Breast epithelium (tissue), 4 donors: ENCODE measurements at regions not wholly inside any gene's neighbourhood (a gene's known extent, or its start where the extent isn't known, plus 50 kb on each side); places are given as distances from the start of the nearest gene placed in this dataset.

ENCODE experiments used
- DNase-seq, 2 donors: peaks; one replicate each; pipeline ENCODE4 v3.0.0-alpha.2; 2019; ENCODE audit warnings: low spot score in 2 of 2
- H3K27ac ChIP-seq, 2 donors: fragments of 200-600 bp; sonication (generic) in 1 of 2; one replicate each; pipeline ENCODE4 v1.5.1; 2016 to 2019; ENCODE audit warnings: mild to moderate bottlenecking in 1 of 2
- H3K27me3 ChIP-seq, 2 donors: fragments of 200-600 bp; sonication (generic) in 1 of 2; one replicate each; pipeline versions ENCODE4 v1.5.1 to v1.6.0; 2017 to 2019; ENCODE audit warnings: control low read depth in 1 of 2, mild to moderate bottlenecking in 1 of 2
- H3K36me3 ChIP-seq: fragments of 200-600 bp; one replicate; pipeline ENCODE4 v1.5.1; 2019
- H3K4me1 ChIP-seq, 2 donors: fragments of 200-600 bp; sonication (generic); one replicate each; pipeline ENCODE4 v1.5.1; 2016 to 2019; ENCODE audit warnings: control low read depth in 1 of 2
- H3K4me3 ChIP-seq, 3 donors: fragments of 200-600 bp; sonication (generic); 1 replicate in 2 of 3; 2 replicates in 1 of 3; pipeline ENCODE4 v1.5.1; 2016 to 2019; ENCODE audit warnings: mild to moderate bottlenecking in 3 of 3, moderate library complexity in 2 of 3
- H3K9me3 ChIP-seq, 2 donors: fragments of 200-600 bp; sonication (generic) in 1 of 2; one replicate each; pipeline ENCODE4 v1.5.1; 2016 to 2019; ENCODE audit warnings: control low read depth in 1 of 2
- POLR2A ChIP-seq: fragments of 450-650 bp; IDR thresholded peaks from one replicate; pipeline ENCODE4 v1.6.1; 2016; ENCODE audit warnings: antibody characterized with exemption, mild to moderate bottlenecking, moderate library complexity
- POLR2AphosphoS5 ChIP-seq, 3 donors: sonication (generic); formaldehyde crosslinking; IDR thresholded peaks; one replicate each; pipeline ENCODE4 v1.6.1; 2017; ENCODE audit warnings: antibody characterized with exemption in 3 of 3
- intact Hi-C: fragments of 100-400 bp; cut with DNase I; formaldehyde crosslinking; loops from one replicate; pipeline ENCODE4 v1.15.1; 2023; ENCODE audit warnings: low total_unique reads
- TF ChIP-seq, protein P1 (sequence below), 3 donors: fragments of 450-650 bp; IDR thresholded peaks; one replicate each; pipeline ENCODE4 v1.5.1; 2016 to 2017; ENCODE audit warnings: antibody characterized with exemption in 3 of 3, mild to moderate bottlenecking in 3 of 3, moderate library complexity in 3 of 3

DNA sequence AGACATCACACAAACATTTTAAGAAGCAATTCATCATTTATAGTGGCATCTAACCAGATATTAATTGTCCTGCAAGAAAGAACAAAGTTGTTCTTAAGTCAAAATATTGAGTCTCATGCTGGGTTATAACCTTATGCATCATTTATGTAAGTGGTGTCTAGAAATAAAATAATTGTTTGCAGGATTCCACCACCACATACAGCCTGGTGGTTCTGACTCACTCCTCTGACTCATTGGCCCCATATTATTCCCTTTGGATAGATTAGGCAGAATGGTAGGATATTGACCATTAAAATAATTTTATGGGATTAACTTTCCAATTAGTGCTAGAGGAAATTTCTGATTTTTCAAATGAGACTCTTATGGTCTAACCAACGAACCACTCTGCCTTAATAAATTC lies 384.5 kb downstream of the GRXCR1 start:
- no peak for TF ChIP-seq POLR2A
- TF ChIP-seq, protein P1, sequence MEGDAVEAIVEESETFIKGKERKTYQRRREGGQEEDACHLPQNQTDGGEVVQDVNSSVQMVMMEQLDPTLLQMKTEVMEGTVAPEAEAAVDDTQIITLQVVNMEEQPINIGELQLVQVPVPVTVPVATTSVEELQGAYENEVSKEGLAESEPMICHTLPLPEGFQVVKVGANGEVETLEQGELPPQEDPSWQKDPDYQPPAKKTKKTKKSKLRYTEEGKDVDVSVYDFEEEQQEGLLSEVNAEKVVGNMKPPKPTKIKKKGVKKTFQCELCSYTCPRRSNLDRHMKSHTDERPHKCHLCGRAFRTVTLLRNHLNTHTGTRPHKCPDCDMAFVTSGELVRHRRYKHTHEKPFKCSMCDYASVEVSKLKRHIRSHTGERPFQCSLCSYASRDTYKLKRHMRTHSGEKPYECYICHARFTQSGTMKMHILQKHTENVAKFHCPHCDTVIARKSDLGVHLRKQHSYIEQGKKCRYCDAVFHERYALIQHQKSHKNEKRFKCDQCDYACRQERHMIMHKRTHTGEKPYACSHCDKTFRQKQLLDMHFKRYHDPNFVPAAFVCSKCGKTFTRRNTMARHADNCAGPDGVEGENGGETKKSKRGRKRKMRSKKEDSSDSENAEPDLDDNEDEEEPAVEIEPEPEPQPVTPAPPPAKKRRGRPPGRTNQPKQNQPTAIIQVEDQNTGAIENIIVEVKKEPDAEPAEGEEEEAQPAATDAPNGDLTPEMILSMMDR (IDR thresholded peaks at IDR 0.05): no peak
- TF ChIP-seq POLR2AphosphoS5 (IDR thresholded peaks at IDR 0.05): no peak
- Histone ChIP-seq H3K27me3 (no peaks in the 10 kb centered on the region), H3K4me1 (no peaks in the 10 kb centered on the region), H3K27ac (no peak overlapping the region), H3K4me3 (no peak overlapping the region), H3K36me3 (no peaks in the 10 kb centered on the region), H3K9me3 (no peaks in the 10 kb centered on the region)
- no peak for DNase-seq
- intact Hi-C loops: no loop called here

DNA sequence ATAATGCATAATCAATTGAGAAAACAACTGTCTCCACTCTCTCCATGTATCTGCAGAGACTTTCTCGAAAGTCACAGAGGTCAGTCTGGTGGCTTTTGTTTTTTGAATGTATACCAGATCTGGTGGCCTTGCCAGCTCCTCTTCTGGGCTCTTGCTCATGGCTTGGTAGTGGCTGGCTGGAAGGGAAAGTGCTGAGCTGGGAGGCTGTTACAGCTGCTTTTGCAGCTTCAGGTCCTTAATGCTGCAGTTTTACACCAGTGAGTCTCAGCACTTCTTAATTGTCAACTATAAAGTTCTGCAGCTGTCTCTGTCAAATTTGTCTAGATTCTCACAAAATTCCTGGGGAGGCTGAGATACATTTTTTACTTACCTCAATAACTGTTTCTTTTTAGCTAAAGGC lies 390.0 kb downstream of the GRXCR1 start:
- Histone ChIP-seq H3K9me3 (no peaks in the 10 kb centered on the region), H3K27me3 (no peaks in the 10 kb centered on the region), H3K36me3 (no peaks in the 10 kb centered on the region), H3K27ac (no peak overlapping the region), H3K4me1 (no peaks in the 10 kb centered on the region), H3K4me3 (no peak overlapping the region)
- no peak for DNase-seq
- TF ChIP-seq, protein P1 (IDR thresholded peaks at IDR 0.05): no peak
- TF ChIP-seq POLR2A: no peak
- TF ChIP-seq POLR2AphosphoS5 (IDR thresholded peaks at IDR 0.05): no peak
- intact Hi-C loops: no loop called here

DNA sequence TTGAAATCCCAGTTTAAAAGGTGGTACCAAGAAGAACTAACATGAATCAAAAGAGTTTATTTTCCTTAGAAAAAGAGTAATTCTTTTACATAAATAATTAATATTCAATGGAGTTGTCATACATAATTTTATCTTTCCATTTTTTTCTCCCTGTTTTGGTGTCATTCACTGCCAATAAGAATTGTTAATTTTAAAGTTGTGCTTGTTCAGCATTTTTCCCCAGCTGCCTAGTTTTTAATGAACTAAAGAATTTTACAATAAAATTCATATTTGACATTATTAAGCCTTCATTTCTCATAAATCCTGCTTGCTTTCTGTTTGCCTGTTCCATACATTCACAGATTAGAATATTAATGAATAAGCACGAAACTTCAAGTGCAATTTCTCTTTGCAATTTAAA lies 393.6 kb downstream of the GRXCR1 start:
- Histone ChIP-seq H3K9me3 (no peaks in the 10 kb centered on the region), H3K27ac (no peak overlapping the region), H3K4me3 (no peak overlapping the region), H3K4me1 (no peaks in the 10 kb centered on the region), H3K36me3 (no peaks in the 10 kb centered on the region), H3K27me3 (no peaks in the 10 kb centered on the region)
- no peak for DNase-seq
- TF ChIP-seq POLR2AphosphoS5 (IDR thresholded peaks at IDR 0.05) (no peak), POLR2A (no peak)
- TF ChIP-seq, protein P1 (IDR thresholded peaks at IDR 0.05): no peak
- intact Hi-C loops: no loop called here

DNA sequence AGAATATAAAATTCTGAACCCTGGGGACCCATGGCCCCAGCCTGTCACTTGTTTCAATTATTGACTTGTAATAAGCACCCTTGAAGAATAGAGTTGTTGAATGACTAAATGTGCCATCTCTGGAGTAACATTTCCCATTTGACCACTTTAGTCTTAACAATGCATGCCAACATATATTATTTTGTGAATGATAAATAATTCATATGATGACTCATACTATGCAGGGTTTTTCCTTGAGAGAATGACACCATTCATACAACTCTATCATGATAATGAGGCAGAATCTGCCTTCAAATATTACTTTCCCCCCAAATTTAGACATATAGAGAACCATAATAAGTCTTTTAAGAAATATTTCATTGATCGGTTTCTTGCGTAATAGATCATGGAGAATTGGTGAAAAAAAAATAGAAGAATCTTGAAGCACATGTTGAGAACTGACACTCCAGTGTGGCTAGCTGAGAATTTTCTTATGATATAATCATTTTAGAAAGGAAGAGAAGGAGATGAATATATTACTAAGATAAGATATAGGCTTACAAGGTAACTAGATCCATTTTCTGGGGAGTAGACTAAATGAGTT lies 404.5 kb downstream of the GRXCR1 start:
- DNase-seq: no peak
- Histone ChIP-seq H3K27ac (no peak overlapping the region), H3K9me3 (peaks cover 0 to 10% of the 10 kb centered on the region in 2 donors), H3K36me3 (no peaks in the 10 kb centered on the region), H3K4me1 (no peaks in the 10 kb centered on the region), H3K27me3 (no peaks in the 10 kb centered on the region), H3K4me3 (no peak overlapping the region)
- intact Hi-C loops: no loop called here
- TF ChIP-seq POLR2AphosphoS5 (IDR thresholded peaks at IDR 0.05) (no peak), POLR2A (no peak)
- TF ChIP-seq, protein P1 (IDR thresholded peaks at IDR 0.05): no peak

DNA sequence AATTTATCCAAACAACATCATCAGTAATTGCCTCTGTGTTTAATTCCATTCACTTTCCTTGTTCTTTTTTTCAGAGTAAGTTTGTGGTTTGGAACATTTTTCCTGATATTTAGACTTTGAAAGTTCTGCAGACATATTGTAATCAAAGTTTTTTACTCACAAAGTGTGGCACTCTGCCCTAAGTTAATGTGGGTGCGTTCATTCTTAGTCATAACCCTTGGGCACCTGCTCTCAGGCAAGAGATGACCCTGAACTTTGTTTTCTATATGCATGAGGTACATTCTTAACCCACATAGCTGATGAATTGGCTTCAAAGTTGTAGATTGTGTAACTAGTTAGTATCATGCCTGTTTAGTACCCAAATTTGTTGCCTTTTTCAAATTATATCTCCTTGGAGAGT lies 424.3 kb downstream of the GRXCR1 start:
- DNase-seq: no peak
- H3K4me1 ChIP-seq: no peaks in the 10 kb centered on the region
- H3K4me3 ChIP-seq: no peak overlapping the region
- no peaks in the 10 kb centered on the region for H3K36me3 ChIP-seq
- intact Hi-C loops: no loop called here
- H3K9me3 ChIP-seq: no peaks in the 10 kb centered on the region
- TF ChIP-seq, protein P1 (IDR thresholded peaks at IDR 0.05): no peak
- no peak for TF ChIP-seq POLR2A
- no peak for TF ChIP-seq POLR2AphosphoS5 (IDR thresholded peaks at IDR 0.05)
- no peak overlapping the region for H3K27ac ChIP-seq
- H3K27me3 ChIP-seq: no peaks in the 10 kb centered on the region
